AG10803 (cell line): ENCODE measurements at regions not wholly inside any gene's neighbourhood (a gene's known extent, or its start where the extent isn't known, plus 50 kb on each side); places are given as distances from the start of the nearest gene placed in this dataset.

ENCODE experiments used
- DNase-seq: peaks from one replicate; pipeline ENCODE4 v3.0.0; 2010; ENCODE audit warnings: low read depth
- H3K4me3 ChIP-seq: 2 replicates; pipeline ENCODE4 v1.5.1; 2011; ENCODE audit warnings: mild to moderate bottlenecking, low read length, control low read depth
- TF ChIP-seq, protein P1 (sequence below): conservative IDR thresholded peaks from 2 replicates; pipeline ENCODE4 v1.5.1; 2011; ENCODE audit warnings: mild to moderate bottlenecking, low read length, control low read depth, inconsistent platforms

DNA sequence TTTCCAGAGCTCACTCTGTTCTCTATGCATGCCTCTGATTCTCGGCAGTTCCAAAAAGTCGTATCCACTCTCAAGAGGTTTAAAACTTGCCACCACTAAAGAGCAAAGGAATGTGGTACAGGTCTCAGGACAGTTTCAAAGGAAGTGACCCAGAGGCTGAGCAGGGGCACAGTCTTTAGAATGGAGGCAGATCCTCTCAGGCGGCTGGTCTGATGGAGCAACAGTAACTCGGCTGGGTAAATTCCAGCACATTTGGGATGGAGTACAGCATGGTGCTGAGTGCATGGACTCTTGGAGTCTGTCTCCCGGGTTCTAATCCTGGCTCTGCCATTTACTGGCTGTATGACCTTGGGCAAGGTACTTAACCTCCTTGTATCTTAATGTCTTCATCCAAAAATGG is 88.1 kb upstream of the BACH2 start:
- no peak for DNase-seq
- TF ChIP-seq, protein P1, sequence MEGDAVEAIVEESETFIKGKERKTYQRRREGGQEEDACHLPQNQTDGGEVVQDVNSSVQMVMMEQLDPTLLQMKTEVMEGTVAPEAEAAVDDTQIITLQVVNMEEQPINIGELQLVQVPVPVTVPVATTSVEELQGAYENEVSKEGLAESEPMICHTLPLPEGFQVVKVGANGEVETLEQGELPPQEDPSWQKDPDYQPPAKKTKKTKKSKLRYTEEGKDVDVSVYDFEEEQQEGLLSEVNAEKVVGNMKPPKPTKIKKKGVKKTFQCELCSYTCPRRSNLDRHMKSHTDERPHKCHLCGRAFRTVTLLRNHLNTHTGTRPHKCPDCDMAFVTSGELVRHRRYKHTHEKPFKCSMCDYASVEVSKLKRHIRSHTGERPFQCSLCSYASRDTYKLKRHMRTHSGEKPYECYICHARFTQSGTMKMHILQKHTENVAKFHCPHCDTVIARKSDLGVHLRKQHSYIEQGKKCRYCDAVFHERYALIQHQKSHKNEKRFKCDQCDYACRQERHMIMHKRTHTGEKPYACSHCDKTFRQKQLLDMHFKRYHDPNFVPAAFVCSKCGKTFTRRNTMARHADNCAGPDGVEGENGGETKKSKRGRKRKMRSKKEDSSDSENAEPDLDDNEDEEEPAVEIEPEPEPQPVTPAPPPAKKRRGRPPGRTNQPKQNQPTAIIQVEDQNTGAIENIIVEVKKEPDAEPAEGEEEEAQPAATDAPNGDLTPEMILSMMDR, result no peak
- no peak overlapping the region for H3K4me3 ChIP-seq

DNA sequence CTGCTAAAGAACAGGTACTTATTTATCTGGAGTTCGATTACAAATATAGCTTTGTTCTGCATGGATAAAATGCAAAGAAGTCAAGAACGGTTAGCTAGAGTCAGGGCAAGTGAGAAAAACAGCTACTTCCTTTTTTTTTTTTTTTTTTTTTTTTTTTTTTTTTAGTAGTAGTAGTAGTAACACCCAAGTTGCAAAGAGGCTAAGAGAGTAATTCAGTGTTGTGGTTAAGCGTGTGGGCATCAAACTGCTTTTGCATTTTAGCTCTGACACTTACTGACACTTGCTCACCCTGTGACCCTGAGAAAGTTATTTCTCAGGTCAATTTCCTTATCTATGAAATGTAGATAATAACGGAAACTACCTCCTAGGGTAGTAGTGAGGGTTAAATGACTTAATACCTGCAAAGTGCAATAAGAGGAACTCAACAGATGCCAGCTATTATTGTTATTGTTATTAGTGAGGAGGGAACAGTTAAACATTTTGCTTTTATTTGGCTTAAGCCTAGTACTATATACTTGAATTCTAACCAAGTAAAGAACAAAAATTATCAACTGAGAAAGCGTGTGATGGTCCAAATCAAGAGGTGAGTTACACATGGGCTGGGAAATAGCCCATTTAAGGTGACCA is 86.7 kb upstream of the BACH2 start:
- DNase-seq, result no peak
- no peak overlapping the region for H3K4me3 ChIP-seq
- TF ChIP-seq, protein P1, result no peak

DNA sequence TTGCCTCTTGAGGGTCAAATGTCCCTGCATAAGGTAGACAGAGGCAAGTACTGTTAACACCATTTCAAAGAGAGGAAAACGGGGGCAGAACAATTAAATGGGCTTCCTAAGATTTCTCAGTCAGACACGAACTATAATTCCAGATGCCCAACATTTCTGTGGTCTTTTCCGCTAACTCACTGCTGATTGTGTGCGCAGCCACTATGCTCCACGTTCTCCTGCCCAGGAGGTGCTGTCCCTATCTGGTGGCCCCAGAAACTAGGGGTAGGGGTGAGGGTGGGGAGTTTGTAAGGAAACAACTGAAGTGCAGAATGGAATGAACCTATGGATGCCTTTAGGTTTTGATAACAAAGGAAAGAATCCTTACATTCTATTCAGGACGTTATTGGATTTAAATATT is 86.1 kb upstream of the BACH2 start:
- TF ChIP-seq, protein P1, result no peak
- DNase-seq, result no peak
- no peak overlapping the region for H3K4me3 ChIP-seq

DNA sequence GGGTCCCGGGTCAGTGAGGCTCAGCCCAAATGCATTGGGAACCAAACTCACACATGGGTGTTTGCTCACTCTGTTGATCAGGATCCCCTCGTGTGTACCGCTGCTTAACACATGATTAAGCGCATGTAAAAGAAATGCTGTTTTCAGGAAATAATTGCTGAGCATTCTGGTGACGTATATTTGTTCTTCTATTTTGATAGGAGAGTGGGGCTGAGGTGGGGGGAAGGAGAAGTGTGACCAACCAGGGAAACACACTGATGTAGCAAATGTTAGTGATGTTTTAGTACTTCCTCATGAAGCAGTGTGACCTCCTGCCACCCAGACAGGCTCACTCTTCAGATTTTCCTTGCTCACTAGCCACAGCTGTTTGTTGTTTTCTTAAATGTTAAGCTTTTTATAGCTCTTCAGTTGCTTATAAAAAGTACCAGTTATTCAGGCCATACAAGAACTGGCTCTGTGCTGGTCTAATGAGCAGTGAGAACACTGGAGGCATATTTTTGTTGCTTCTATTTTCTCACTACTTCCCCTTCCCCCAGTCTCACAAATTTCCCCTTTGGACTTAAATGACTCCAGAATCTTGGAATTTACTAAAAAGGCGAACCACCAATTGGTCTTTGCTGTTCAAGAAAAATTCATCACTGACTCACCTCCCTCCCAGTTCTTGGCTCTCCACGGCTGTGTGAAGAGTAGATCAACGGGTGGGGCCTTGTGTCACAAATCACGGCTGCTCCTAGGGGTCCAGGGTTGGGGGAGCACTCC is 79.2 kb upstream of the BACH2 start:
- TF ChIP-seq, protein P1, result no peak
- no peak overlapping the region for H3K4me3 ChIP-seq
- DNase-seq, result peak; percentile 72

DNA sequence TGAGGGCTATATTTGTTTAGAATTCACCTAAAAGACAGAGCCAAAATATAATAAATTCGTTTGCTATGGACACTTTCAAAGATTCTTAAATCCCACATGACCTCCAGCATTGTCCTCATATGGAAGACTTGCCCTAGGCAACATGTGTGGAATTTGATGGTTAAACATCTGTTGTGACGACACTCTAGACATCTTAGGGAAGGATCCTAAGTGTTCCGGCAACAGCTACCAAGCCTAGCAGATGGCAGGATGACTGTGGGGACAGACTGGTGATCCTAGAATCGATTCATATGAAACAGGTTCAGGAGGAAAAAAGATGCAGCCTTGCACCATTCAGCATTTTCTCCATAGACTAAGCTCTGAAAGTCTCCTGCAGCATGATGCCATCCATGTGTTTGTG is 77.6 kb upstream of the BACH2 start:
- TF ChIP-seq, protein P1, result no peak
- H3K4me3 ChIP-seq, result no peak overlapping the region
- DNase-seq, result peak; percentile 40

DNA sequence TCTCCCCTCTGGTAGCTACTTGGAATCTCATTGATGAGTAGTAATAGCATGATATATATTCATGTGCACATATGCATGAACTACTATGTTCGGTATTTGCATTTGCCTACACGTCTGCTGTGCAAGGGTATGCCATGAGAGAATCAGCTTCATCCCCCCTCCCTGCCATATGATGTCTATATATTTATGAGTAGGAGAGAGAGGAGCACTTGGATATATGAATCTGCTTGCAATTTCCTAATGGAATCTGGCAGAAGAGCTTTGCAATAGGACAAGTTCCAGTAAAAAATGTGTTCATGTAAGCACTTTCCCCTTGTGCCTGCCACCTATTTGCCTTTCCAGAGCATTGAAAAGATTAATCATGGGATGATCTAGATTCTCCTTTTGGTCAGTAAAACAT is 76.2 kb upstream of the BACH2 start:
- H3K4me3 ChIP-seq, result no peak overlapping the region
- TF ChIP-seq, protein P1, result no peak
- no peak for DNase-seq

DNA sequence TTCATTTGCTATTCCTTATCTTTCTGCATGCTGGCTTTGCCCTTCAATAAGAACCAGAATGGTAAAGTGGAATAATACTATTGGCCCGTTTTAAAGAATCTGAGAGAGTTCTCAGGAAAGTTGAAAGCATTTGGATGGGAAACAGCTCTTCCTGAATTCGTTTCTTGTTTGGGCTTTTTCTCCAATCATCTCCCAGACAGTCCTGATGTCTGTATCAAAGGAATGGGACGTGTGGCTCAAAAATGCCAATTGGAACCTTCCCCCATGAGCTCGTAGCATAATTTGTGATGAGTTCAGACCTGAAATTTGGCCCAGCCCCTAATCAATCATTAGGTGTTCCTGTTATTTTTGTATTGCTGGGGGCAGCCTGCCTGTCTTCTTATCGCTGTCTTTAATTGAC is 75.8 kb upstream of the BACH2 start:
- no peak for DNase-seq
- H3K4me3 ChIP-seq, result no peak overlapping the region
- TF ChIP-seq, protein P1, result no peak
